Activated CD4-positive, alpha-beta T cell treated with anti-CD3 and anti-CD28 coated beads, Interleukin-2, amount 10 ng/mL, durations not matched to agents 7 days and 5 days (primary cell): ENCODE measurements at regions not wholly inside any gene's neighbourhood (a gene's known extent, or its start where the extent isn't known, plus 50 kb on each side); places are given as distances from the start of the nearest gene placed in this dataset.

Experiments used
- CTCF ChIA-PET: fragments of 350-600 bp; sonication (Branson Sonifier 250); formaldehyde crosslinking; loops from one replicate; lab custom pipeline; 2021; ENCODE audit warnings: antibody characterized with exemption; lab: Charles Lee
- POLR2A ChIA-PET: fragments of 350-600 bp; sonication (Branson Sonifier 250); formaldehyde crosslinking; loops from one replicate; lab custom pipeline; 2021; ENCODE audit warnings: antibody characterized with exemption; lab: Charles Lee
- DNase-seq: peaks from one replicate; pipeline ENCODE4 v3.0.0-alpha.2; 2020
- H3K27ac Mint-ChIP-seq: one replicate; pipeline ENCODE4 v1.8.0; 2021; ENCODE audit warnings: mild to moderate bottlenecking, moderate library complexity, mixed read lengths
- H3K27me3 Mint-ChIP-seq: one replicate; pipeline ENCODE4 v1.8.0; 2021; ENCODE audit warnings: mixed read lengths
- H3K36me3 Mint-ChIP-seq: one replicate; pipeline ENCODE4 v1.8.0; 2021; ENCODE audit warnings: low read depth, mixed read lengths
- H3K4me1 Mint-ChIP-seq: one replicate; pipeline ENCODE4 v1.8.0; 2021; ENCODE audit warnings: mixed read lengths
- H3K4me3 Mint-ChIP-seq: one replicate; pipeline ENCODE4 v1.8.0; 2021; ENCODE audit warnings: mild to moderate bottlenecking, moderate library complexity, mixed read lengths
- H3K9me3 Mint-ChIP-seq: one replicate; pipeline ENCODE4 v1.8.0; 2021; ENCODE audit warnings: mixed read lengths

GRCh38 chr20:24756292-24757025, 192.6 kb upstream of the CST7 start:
- H3K36me3 Mint-ChIP-seq, result no peaks in the 10 kb centered on the region
- H3K4me3 Mint-ChIP-seq, result no peak overlapping the region
- peaks cover 6% of the 10 kb centered on the region for H3K4me1 Mint-ChIP-seq
- ChIA-PET CTCF (interaction anchor here (1.1 kb wide), 1 partner anchor 398 kb away, joined by 3 read pairs; no protein-coding TSS in a partner anchor), POLR2A (no interaction called here)
- no peak overlapping the region for H3K27ac Mint-ChIP-seq
- H3K9me3 Mint-ChIP-seq, result no peaks in the 10 kb centered on the region
- DNase-seq, result no peak
- H3K27me3 Mint-ChIP-seq, result peaks cover 14% of the 10 kb centered on the region

- DNase-seq, result peak; percentile 3
- H3K4me3 Mint-ChIP-seq, result no peak overlapping the region
Observed at GRCh38 chr20:24761220-24762065, 187.6 kb upstream of the CST7 start.

GRCh38 chr20:24762371-24762770, 186.7 kb upstream of the CST7 start:
- no peaks in the 10 kb centered on the region for H3K36me3 Mint-ChIP-seq
- no peaks in the 10 kb centered on the region for H3K4me1 Mint-ChIP-seq
- H3K4me3 Mint-ChIP-seq, result no peak overlapping the region
- POLR2A ChIA-PET, result interaction anchor here (0.6 kb wide), 1 partner anchor 1377 kb away, joined by 3 read pairs; no protein-coding TSS in a partner anchor
- DNase-seq, result no peak
- peaks cover 23% of the 10 kb centered on the region for H3K27me3 Mint-ChIP-seq
- CTCF ChIA-PET, result no interaction called here
- H3K9me3 Mint-ChIP-seq, result no peaks in the 10 kb centered on the region
- H3K27ac Mint-ChIP-seq, result no peak overlapping the region

More at GRCh38 chr20:24761220-24762065, 187.6 kb upstream of the CST7 start:
- Mint-ChIP-seq H3K9me3 (no peaks in the 10 kb centered on the region), H3K27ac (no peak overlapping the region), H3K36me3 (no peaks in the 10 kb centered on the region), H3K27me3 (peaks cover 23% of the 10 kb centered on the region), H3K4me1 (no peaks in the 10 kb centered on the region)
- ChIA-PET CTCF (interaction anchor here (1.0 kb wide), 1 partner anchor 16 kb away, joined by 3 read pairs; no protein-coding TSS in a partner anchor), POLR2A (no interaction called here)

- Mint-ChIP-seq H3K36me3 (no peaks in the 10 kb centered on the region), H3K27me3 (peaks cover 23% of the 10 kb centered on the region), H3K27ac (no peak overlapping the region), H3K9me3 (no peaks in the 10 kb centered on the region), H3K4me1 (no peaks in the 10 kb centered on the region), H3K4me3 (no peak overlapping the region)
- ChIA-PET CTCF (no interaction called here), POLR2A (interaction anchor here (0.6 kb wide), 2 partner anchors 456 to 1378 kb away, joined by 3 read pairs; no protein-coding TSS in a partner anchor)
- peak; percentile 3 for DNase-seq
Observed at GRCh38 chr20:24762791-24763350, 186.2 kb upstream of the CST7 start.

- Mint-ChIP-seq H3K27ac (no peak overlapping the region), H3K4me1 (no peaks in the 10 kb centered on the region), H3K36me3 (no peaks in the 10 kb centered on the region), H3K9me3 (no peaks in the 10 kb centered on the region), H3K27me3 (peaks cover 21% of the 10 kb centered on the region), H3K4me3 (no peak overlapping the region)
- ChIA-PET POLR2A (interaction anchor here (0.6 kb wide), 1 partner anchor 457 kb away, joined by 3 read pairs; no protein-coding TSS in a partner anchor), CTCF (no interaction called here)
- no peak for DNase-seq
Observed at GRCh38 chr20:24763386-24764026, 185.6 kb upstream of the CST7 start.

GRCh38 chr20:24764027-24764793, 184.9 kb upstream of the CST7 start:
- CTCF ChIA-PET, result no interaction called here
- no peak overlapping the region for H3K4me3 Mint-ChIP-seq
- DNase-seq, result peak; percentile 1
- peaks cover 16% of the 10 kb centered on the region for H3K27me3 Mint-ChIP-seq
- POLR2A ChIA-PET, result no interaction called here
- no peaks in the 10 kb centered on the region for H3K9me3 Mint-ChIP-seq
- H3K27ac Mint-ChIP-seq, result no peak overlapping the region
- no peaks in the 10 kb centered on the region for H3K4me1 Mint-ChIP-seq
- H3K36me3 Mint-ChIP-seq, result no peaks in the 10 kb centered on the region

GRCh38 chr20:24764794-24765202, 184.3 kb upstream of the CST7 start:
- H3K27ac Mint-ChIP-seq, result no peak overlapping the region
- CTCF ChIA-PET, result no interaction called here

GRCh38 chr20:24765316-24766142, 183.5 kb upstream of the CST7 start:
- H3K4me3 Mint-ChIP-seq, result no peak overlapping the region
- no peaks in the 10 kb centered on the region for H3K4me1 Mint-ChIP-seq
- no peak for DNase-seq
- no peaks in the 10 kb centered on the region for H3K36me3 Mint-ChIP-seq
- ChIA-PET POLR2A (no interaction called here), CTCF (no interaction called here)
- no peak overlapping the region for H3K27ac Mint-ChIP-seq
- H3K9me3 Mint-ChIP-seq, result no peaks in the 10 kb centered on the region
- H3K27me3 Mint-ChIP-seq, result peaks cover 9% of the 10 kb centered on the region

More at GRCh38 chr20:24764794-24765202, 184.3 kb upstream of the CST7 start:
- POLR2A ChIA-PET, result no interaction called here
- peak; percentile 3 for DNase-seq
- Mint-ChIP-seq H3K4me1 (no peaks in the 10 kb centered on the region), H3K36me3 (no peaks in the 10 kb centered on the region), H3K4me3 (no peak overlapping the region), H3K9me3 (no peaks in the 10 kb centered on the region), H3K27me3 (peaks cover 14% of the 10 kb centered on the region)

GRCh38 chr20:24766143-24766527, 182.9 kb upstream of the CST7 start:
- no peak overlapping the region for H3K4me3 Mint-ChIP-seq
- no peak overlapping the region for H3K27ac Mint-ChIP-seq
- CTCF ChIA-PET, result no interaction called here
- DNase-seq, result peak; percentile 5
- POLR2A ChIA-PET, result no interaction called here
- H3K27me3 Mint-ChIP-seq, result peaks cover 9% of the 10 kb centered on the region
- no peaks in the 10 kb centered on the region for H3K9me3 Mint-ChIP-seq
- no peaks in the 10 kb centered on the region for H3K4me1 Mint-ChIP-seq
- H3K36me3 Mint-ChIP-seq, result no peaks in the 10 kb centered on the region

- peak; percentile 3 for DNase-seq
- POLR2A ChIA-PET, result no interaction called here
- H3K36me3 Mint-ChIP-seq, result no peaks in the 10 kb centered on the region
- no peaks in the 10 kb centered on the region for H3K9me3 Mint-ChIP-seq
- no peak overlapping the region for H3K4me3 Mint-ChIP-seq
- CTCF ChIA-PET, result no interaction called here
- H3K27me3 Mint-ChIP-seq, result peaks cover 10% of the 10 kb centered on the region
- H3K4me1 Mint-ChIP-seq, result no peaks in the 10 kb centered on the region
- no peak overlapping the region for H3K27ac Mint-ChIP-seq
Observed at GRCh38 chr20:24766826-24767622, 182.0 kb upstream of the CST7 start.

- no peak for DNase-seq
- Mint-ChIP-seq H3K4me3 (no peak overlapping the region), H3K4me1 (peaks cover 1% of the 10 kb centered on the region), H3K27me3 (peaks cover 14% of the 10 kb centered on the region), H3K9me3 (no peaks in the 10 kb centered on the region), H3K27ac (no peak overlapping the region), H3K36me3 (no peaks in the 10 kb centered on the region)
- POLR2A ChIA-PET, result no interaction called here
- CTCF ChIA-PET, result no interaction called here
Observed at GRCh38 chr20:24767623-24768100, 181.4 kb upstream of the CST7 start.
